B cell (primary cell): ENCODE measurements at regions not wholly inside any gene's neighbourhood (a gene's known extent, or its start where the extent isn't known, plus 50 kb on each side); places are given as distances from the start of the nearest gene placed in this dataset.
"Not testable (repeated sequence)": the region's sequence is repeated elsewhere in the genome, so short reads cannot be mapped to it uniquely, and the experiment has no call there.

ENCODE experiments used
- ATAC-seq: fragments of 200-7000 bp; cut with Tn5 transposase; one replicate; pipeline ENCODE4 v1.10.0; 2021; ENCODE audit warnings: low read depth, mild to moderate bottlenecking, moderate number of reproducible peaks, moderate library complexity
- CTCF ChIA-PET: fragments of 350-600 bp; sonication (Branson Sonifier 250); formaldehyde crosslinking; loops from one replicate; lab custom pipeline; 2021; ENCODE audit warnings: antibody characterized with exemption, inconsistent platforms; lab: Charles Lee
- POLR2A ChIA-PET: fragments of 350-600 bp; sonication (Branson Sonifier 250); formaldehyde crosslinking; loops from one replicate; lab custom pipeline; 2021; ENCODE audit warnings: antibody characterized with exemption; lab: Charles Lee
- DNase-seq: peaks from one replicate; pipeline ENCODE4 v3.0.0; 2013
- H2AFZ ChIP-seq: 2 replicates; pipeline ENCODE4 v1.6.1; 2012; ENCODE audit warnings: mild to moderate bottlenecking, low read depth, low read length; ENCODE audit not compliant: insufficient read depth, poor library complexity, severe bottlenecking
- H3K27ac ChIP-seq, 2 donors: 1 replicate in 1 of 2; 2 replicates in 1 of 2; pipeline ENCODE4 v1.5.1; 2012 to 2013; ENCODE audit warnings: low read length in 2 of 2, mild to moderate bottlenecking in 2 of 2, moderate library complexity in 1 of 2
- H3K27me3 ChIP-seq, 4 experiments: fragments of 200-600 bp in 1 of 4; sonication (generic) in 1 of 4; replicated peaks in 1 of 4; 1 replicate in 2 of 4; 2 replicates in 2 of 4; pipeline versions ENCODE4 v1.6.1 to v1.7.0; 2013 to 2016; ENCODE audit warnings: low read length in 3 of 4, mild to moderate bottlenecking in 2 of 4, mixed read lengths in 1 of 4, moderate library complexity in 1 of 4; ENCODE audit not compliant: insufficient read depth in 4 of 4, control insufficient read depth in 3 of 4; ENCODE audit errors: control extremely low read depth in 1 of 4
- H3K36me3 ChIP-seq, 2 experiments: replicated peaks in 1 of 2; 1 replicate in 1 of 2; 2 replicates in 1 of 2; pipeline versions ENCODE4 v1.6.1 to v1.7.1; 2013; ENCODE audit warnings: low read length in 1 of 2; ENCODE audit not compliant: insufficient read depth in 2 of 2, control insufficient read depth in 1 of 2; ENCODE audit errors: control extremely low read depth in 1 of 2, extremely low read depth in 1 of 2
- H3K4me1 ChIP-seq, 2 donors: fragments of 200-600 bp in 1 of 2; sonication (generic) in 1 of 2; 1 replicate in 1 of 2; 2 replicates in 1 of 2; pipeline versions ENCODE4 v1.5.1 to v1.6.1; 2013 to 2017; ENCODE audit warnings: low read length in 2 of 2; ENCODE audit not compliant: control insufficient read depth in 2 of 2, insufficient read depth in 2 of 2
- H3K4me2 ChIP-seq: replicated peaks from 2 replicates; pipeline ENCODE3; 2012; ENCODE audit warnings: mild to moderate bottlenecking, low read depth, low read length; ENCODE audit not compliant: poor library complexity, severe bottlenecking
- H3K4me3 ChIP-seq, 5 experiments: fragments of 200-600 bp in 1 of 5; sonication (generic) in 1 of 5; 1 replicate in 3 of 5; 2 replicates in 2 of 5; pipeline versions ENCODE4 v1.5.1 to v1.7.0; 2011 to 2016; ENCODE audit warnings: low read length in 4 of 5, mild to moderate bottlenecking in 4 of 5, low read depth in 2 of 5, control low read depth in 1 of 5, moderate library complexity in 1 of 5; ENCODE audit not compliant: insufficient read depth in 1 of 5; ENCODE audit errors: control extremely low read depth in 1 of 5, extremely low read depth in 1 of 5
- H3K79me2 ChIP-seq: fragments of 200-600 bp; sonication (generic); one replicate; pipeline ENCODE4 v1.6.0; 2016; ENCODE audit warnings: low read length; ENCODE audit not compliant: control insufficient read depth, insufficient read depth
- H3K9ac ChIP-seq: fragments of 200-600 bp; sonication (generic); 2 replicates; pipeline ENCODE4 v1.6.1; 2017; ENCODE audit warnings: mild to moderate bottlenecking, low read length, moderate library complexity
- H3K9me3 ChIP-seq, 3 donors: one replicate each; pipeline versions ENCODE4 v1.6.1 to v1.7.1; 2013; ENCODE audit warnings: low read length in 2 of 3; ENCODE audit not compliant: control insufficient read depth in 2 of 3, insufficient read depth in 1 of 3; ENCODE audit errors: control extremely low read depth in 1 of 3
- H4K20me1 ChIP-seq: 2 replicates; pipeline ENCODE4 v1.6.0; 2012; ENCODE audit warnings: mild to moderate bottlenecking, low read length; ENCODE audit not compliant: insufficient read depth, control insufficient read depth, poor library complexity, severe bottlenecking
- H3K27ac Mint-ChIP-seq: one replicate; pipeline ENCODE4 v1.8.0; 2021; ENCODE audit warnings: mixed read lengths
- H3K27me3 Mint-ChIP-seq: one replicate; pipeline ENCODE4 v1.8.0; 2021; ENCODE audit warnings: mixed read lengths
- H3K4me1 Mint-ChIP-seq: one replicate; pipeline ENCODE4 v1.8.0; 2021; ENCODE audit warnings: mixed read lengths
- H3K4me3 Mint-ChIP-seq: one replicate; pipeline ENCODE4 v1.8.0; 2021; ENCODE audit warnings: mixed read lengths
- H3K9me3 Mint-ChIP-seq: one replicate; pipeline ENCODE4 v1.8.0; 2022; ENCODE audit warnings: mixed read lengths; ENCODE audit not compliant: insufficient read depth
- EZH2 ChIP-seq: IDR thresholded peaks from 2 replicates; pipeline ENCODE4 v1.6.1; 2012; ENCODE audit warnings: borderline replicate concordance, low read depth, mild to moderate bottlenecking, moderate library complexity, low read length; ENCODE audit not compliant: insufficient read depth, poor library complexity, severe bottlenecking
- WGBS: methylation state at CpG from one replicate; pipeline ENCODE4 v1.1.5; 2013; ENCODE audit warnings: missing lambda C conversion rate; ENCODE audit not compliant: insufficient coverage; 5-methylcytosine and 5-hydroxymethylcytosine counted together
- intact Hi-C: fragments of 100-400 bp; cut with micrococcal nuclease; formaldehyde crosslinking; loops from one replicate; pipeline ENCODE4 v1.10.0; 2022
- TF ChIP-seq, protein P1 (sequence below): fragments of 200-600 bp; IDR thresholded peaks from one replicate; pipeline ENCODE4 v1.8.0; 2022; ENCODE audit warnings: antibody characterized with exemption, mild to moderate bottlenecking

DNA sequence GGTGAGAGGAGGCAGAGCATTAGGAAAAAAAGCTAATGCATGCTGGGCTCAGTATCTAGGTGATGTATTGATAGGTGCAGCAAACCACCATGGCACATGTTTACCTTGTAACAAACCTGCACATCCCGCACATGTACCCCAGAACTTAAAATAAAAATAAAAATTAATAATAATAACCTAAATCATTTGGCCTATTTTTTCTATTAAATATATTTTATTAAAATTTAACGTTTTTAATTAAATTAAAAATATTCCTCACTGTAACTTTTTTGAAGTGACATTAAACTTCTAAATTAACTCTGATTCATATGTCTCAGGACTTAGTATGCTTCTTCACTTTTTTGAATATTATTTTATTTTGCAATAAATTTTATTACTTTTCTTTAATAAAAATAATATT lies 83.7 kb upstream of the PARP8 start:
- no peak overlapping the region for H3K27ac ChIP-seq
- no peaks in the 10 kb centered on the region for H3K9me3 ChIP-seq
- no peaks in the 10 kb centered on the region for H3K4me1 ChIP-seq
- intact Hi-C loops: no loop called here
- no peaks in the 10 kb centered on the region for H3K36me3 ChIP-seq
- POLR2A ChIA-PET: no interaction called here
- Mint-ChIP-seq H3K9me3 (no peaks in the 10 kb centered on the region), H3K4me1 (peaks cover 1% of the 10 kb centered on the region), H3K27me3 (peaks cover 3% of the 10 kb centered on the region), H3K27ac (no peak overlapping the region), H3K4me3 (no peak overlapping the region)
- no peak overlapping the region for H3K4me3 ChIP-seq
- ATAC-seq (no peak), DNase-seq (no peak)
- no peaks in the 10 kb centered on the region for H3K79me2 ChIP-seq
- TF ChIP-seq, protein P1, sequence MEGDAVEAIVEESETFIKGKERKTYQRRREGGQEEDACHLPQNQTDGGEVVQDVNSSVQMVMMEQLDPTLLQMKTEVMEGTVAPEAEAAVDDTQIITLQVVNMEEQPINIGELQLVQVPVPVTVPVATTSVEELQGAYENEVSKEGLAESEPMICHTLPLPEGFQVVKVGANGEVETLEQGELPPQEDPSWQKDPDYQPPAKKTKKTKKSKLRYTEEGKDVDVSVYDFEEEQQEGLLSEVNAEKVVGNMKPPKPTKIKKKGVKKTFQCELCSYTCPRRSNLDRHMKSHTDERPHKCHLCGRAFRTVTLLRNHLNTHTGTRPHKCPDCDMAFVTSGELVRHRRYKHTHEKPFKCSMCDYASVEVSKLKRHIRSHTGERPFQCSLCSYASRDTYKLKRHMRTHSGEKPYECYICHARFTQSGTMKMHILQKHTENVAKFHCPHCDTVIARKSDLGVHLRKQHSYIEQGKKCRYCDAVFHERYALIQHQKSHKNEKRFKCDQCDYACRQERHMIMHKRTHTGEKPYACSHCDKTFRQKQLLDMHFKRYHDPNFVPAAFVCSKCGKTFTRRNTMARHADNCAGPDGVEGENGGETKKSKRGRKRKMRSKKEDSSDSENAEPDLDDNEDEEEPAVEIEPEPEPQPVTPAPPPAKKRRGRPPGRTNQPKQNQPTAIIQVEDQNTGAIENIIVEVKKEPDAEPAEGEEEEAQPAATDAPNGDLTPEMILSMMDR: no peak
- TF ChIP-seq EZH2: no peak
- WGBS: no CpG with 5 or more reads among the region's 2 CpGs
- no peaks in the 10 kb centered on the region for H4K20me1 ChIP-seq
- H3K4me2 ChIP-seq: no peak overlapping the region
- no peak overlapping the region for H3K9ac ChIP-seq
- CTCF ChIA-PET: no interaction called here
- H2AFZ ChIP-seq: no peak overlapping the region
- H3K27me3 ChIP-seq: no peaks in the 10 kb centered on the region

DNA sequence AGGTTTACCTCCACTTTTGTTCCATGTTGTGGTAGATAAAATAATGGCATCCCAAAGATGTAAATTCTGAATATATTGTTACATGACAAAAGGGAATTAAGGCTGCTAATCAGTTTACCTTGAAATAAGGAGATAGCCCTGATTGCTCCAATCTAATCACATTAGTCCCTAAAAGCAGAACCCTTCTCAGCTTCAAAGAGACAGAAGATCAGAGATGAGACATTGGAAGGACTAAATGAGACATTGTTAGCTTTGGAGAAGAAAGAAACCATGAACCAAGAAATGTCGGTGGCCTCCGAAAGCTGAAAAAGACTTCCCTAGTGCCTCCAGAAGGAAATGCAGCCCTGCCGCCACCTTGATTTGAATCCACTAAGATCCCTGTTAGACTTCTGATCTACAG lies 82.8 kb upstream of the PARP8 start:
- Mint-ChIP-seq H3K9me3 (no peaks in the 10 kb centered on the region), H3K4me1 (no peaks in the 10 kb centered on the region), H3K27ac (no peak overlapping the region), H3K27me3 (peaks cover 3% of the 10 kb centered on the region), H3K4me3 (no peak overlapping the region)
- DNase-seq (no peak), ATAC-seq (no peak)
- Histone ChIP-seq H3K9me3 (no peaks in the 10 kb centered on the region), H2AFZ (no peak overlapping the region), H4K20me1 (no peaks in the 10 kb centered on the region), H3K27me3 (no peaks in the 10 kb centered on the region), H3K4me2 (no peak overlapping the region), H3K9ac (no peak overlapping the region), H3K4me3 (no peak overlapping the region), H3K27ac (no peak overlapping the region), H3K36me3 (no peaks in the 10 kb centered on the region), H3K79me2 (no peaks in the 10 kb centered on the region), H3K4me1 (no peaks in the 10 kb centered on the region)
- ChIA-PET CTCF (no interaction called here), POLR2A (no interaction called here)
- no peak for TF ChIP-seq EZH2
- TF ChIP-seq, protein P1: no peak
- intact Hi-C loops: no loop called here
- 100% methylated on average over 2 of the region's 3 CpGs for WGBS

DNA sequence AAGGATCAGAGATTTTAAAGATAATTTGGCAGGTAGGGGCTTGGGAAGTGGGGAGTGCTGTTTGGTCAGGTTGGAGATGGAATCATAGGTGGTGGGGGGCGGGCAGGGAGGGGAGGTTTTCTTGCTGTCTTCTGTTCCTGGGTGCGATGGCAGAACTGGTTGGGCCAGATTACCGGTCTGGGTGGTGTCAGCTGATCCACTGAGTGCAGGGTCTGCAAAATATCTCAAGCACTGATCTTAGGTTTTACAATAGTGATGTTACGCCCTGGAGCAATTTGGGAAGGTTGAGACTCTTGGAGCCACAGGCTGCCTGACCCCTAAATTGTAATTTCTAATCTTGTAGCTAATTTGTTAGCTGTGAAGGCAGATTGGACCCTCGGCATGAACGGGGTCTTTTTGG lies 78.0 kb upstream of the PARP8 start:
- H4K20me1 ChIP-seq, intact Hi-C loops, H3K79me2 ChIP-seq, H3K9ac ChIP-seq, H3K4me1 ChIP-seq, POLR2A ChIA-PET, H3K4me3 ChIP-seq, ATAC-seq, H3K27ac ChIP-seq, H3K27me3 Mint-ChIP-seq, DNase-seq, H3K4me2 ChIP-seq, H3K36me3 ChIP-seq, H2AFZ ChIP-seq, H3K27ac Mint-ChIP-seq, H3K9me3 ChIP-seq, H3K27me3 ChIP-seq, H3K4me3 Mint-ChIP-seq, CTCF ChIA-PET, H3K9me3 Mint-ChIP-seq: not testable (repeated sequence)
- 97% methylated on average over 6 of the region's 6 CpGs for WGBS
- peaks cover 13% of the 10 kb centered on the region for H3K4me1 Mint-ChIP-seq
